HepG2 (cell line): ENCODE measurements at regions not wholly inside any gene's neighbourhood (a gene's known extent, or its start where the extent isn't known, plus 50 kb on each side); places are given as distances from the start of the nearest gene placed in this dataset.

Source experiments
- ATAC-seq: fragments of 200-7000 bp; cut with Tn5 transposase; 3 replicates; pipeline ENCODE4 v1.9.1; 2020; ENCODE audit warnings: mild to moderate bottlenecking, moderate library complexity
- BruUV-seq: library from RNA; stranded (reverse); fragments of 400-500 nt; replicated peaks from 2 replicates; lab custom pipeline; 2021; lab: Mats Ljungman, UMichigan
- CTCF ChIA-PET: fragments of 300-600 bp; formaldehyde crosslinking; extraction: SDS; loops from one replicate; lab custom pipeline; 2021; ENCODE audit warnings: low total read pairs, inconsistent platforms, low intra/inter-chr PET ratio; lab: Yijun Ruan, JAX
- POLR2A ChIA-PET: fragments of 350-600 bp; sonication (Branson Sonifier 250); formaldehyde crosslinking; loops from one replicate; lab custom pipeline; 2020; ENCODE audit warnings: antibody characterized with exemption, inconsistent platforms; lab: Yijun Ruan, JAX
- DNase-seq: peaks from one replicate; pipeline ENCODE4 v3.0.0-alpha.2; 2015; ENCODE audit warnings: low spot score
- FAIRE-seq: peaks from 3 replicates; lab custom pipeline; 2011; peaks lifted over from hg19 to GRCh38; lab: Jason Lieb, UNC
- H2AFZ ChIP-seq: one replicate; pipeline ENCODE4 v1.6.1; 2011; ENCODE audit warnings: low read length, inconsistent platforms
- H3K27ac ChIP-seq: fragments of 300-600 bp; 3 replicates; pipeline ENCODE4 v1.8.0; 2011; ENCODE audit warnings: mixed run types, mild to moderate bottlenecking, mixed read lengths, low read length, inconsistent platforms; ENCODE audit not compliant: insufficient read depth; ENCODE audit errors: extremely low read length
- H3K27me3 ChIP-seq, 2 experiments: fragments of 200-600 bp in 1 of 2; 2 replicates in 1 of 2; 3 replicates in 1 of 2; pipeline versions ENCODE4 v1.6.0 to v1.8.0; 2011; ENCODE audit warnings: low read length in 2 of 2, mild to moderate bottlenecking in 2 of 2, moderate library complexity in 2 of 2, inconsistent platforms in 1 of 2; ENCODE audit not compliant: insufficient read depth in 2 of 2, control insufficient read depth in 1 of 2
- H3K36me3 ChIP-seq, 2 experiments: fragments of 200-600 bp in 1 of 2; replicated peaks in 1 of 2; 2 replicates in 1 of 2; 3 replicates in 1 of 2; pipeline versions ENCODE4 v1.5.1 to v1.8.0; 2011; ENCODE audit warnings: low read length in 2 of 2, inconsistent platforms in 1 of 2; ENCODE audit not compliant: insufficient read depth in 2 of 2, control insufficient read depth in 1 of 2
- H3K4me1 ChIP-seq: 2 replicates; pipeline ENCODE4 v1.5.1; 2012; ENCODE audit warnings: low read length, inconsistent platforms; ENCODE audit not compliant: insufficient read depth
- H3K4me2 ChIP-seq: 2 replicates; pipeline ENCODE4 v1.6.0; 2011; ENCODE audit warnings: low read depth, low read length, inconsistent platforms
- H3K4me3 ChIP-seq, 3 experiments: fragments of 200-600 bp in 1 of 3; sonication (generic), shearing (Covaris generic) in 1 of 3; replicated peaks in 1 of 3; 2 replicates each; pipeline ENCODE4 v1.5.1; 2011 to 2016; ENCODE audit warnings: low read length in 3 of 3, inconsistent platforms in 2 of 3, low read depth in 2 of 3, mild to moderate bottlenecking in 2 of 3, control low read depth in 1 of 3, mixed read lengths in 1 of 3; ENCODE audit not compliant: insufficient read depth in 1 of 3
- H3K79me2 ChIP-seq: one replicate; pipeline ENCODE4 v1.6.1; 2011; ENCODE audit warnings: low read length, inconsistent platforms; ENCODE audit not compliant: insufficient read depth
- H3K9ac ChIP-seq: 2 replicates; pipeline ENCODE4 v1.6.0; 2011; ENCODE audit warnings: mild to moderate bottlenecking, low read depth, low read length, inconsistent platforms; ENCODE audit not compliant: insufficient read depth
- H3K9me3 ChIP-seq: 2 replicates; pipeline ENCODE4 v1.5.1; 2012; ENCODE audit warnings: mild to moderate bottlenecking, low read length
- H4K20me1 ChIP-seq: 2 replicates; pipeline ENCODE4 v1.6.0; 2011; ENCODE audit warnings: inconsistent platforms, mild to moderate bottlenecking, low read length, moderate library complexity; ENCODE audit not compliant: insufficient read depth
- GABPB1 ChIP-seq: IDR thresholded peaks from 2 replicates; pipeline ENCODE4 v1.6.1; 2016; ENCODE audit warnings: mild to moderate bottlenecking, missing genetic modification reagents, moderate library complexity, missing compliant biosample characterization
- HNF4G ChIP-seq, 2 experiments: sonication (generic) in 1 of 2; formaldehyde crosslinking in 1 of 2; IDR thresholded peaks; 2 replicates each; pipeline versions ENCODE4 v1.4.0 to v1.6.1; 2011 to 2020; ENCODE audit warnings: borderline replicate concordance in 2 of 2, low read depth in 2 of 2, mild to moderate bottlenecking in 2 of 2, low read length in 1 of 2, missing genetic modification reagents in 1 of 2, moderate library complexity in 1 of 2
- KDM1A ChIP-seq: IDR thresholded peaks from 2 replicates; pipeline ENCODE4 v1.6.1; 2016; ENCODE audit warnings: missing compliant biosample characterization
- MXI1 ChIP-seq: IDR thresholded peaks from 3 replicates; pipeline ENCODE4 v1.6.1; 2012; ENCODE audit warnings: low read depth, low read length, inconsistent platforms, borderline replicate concordance
- SALL1 ChIP-seq: sonication (generic); formaldehyde crosslinking; IDR thresholded peaks from 2 replicates; pipeline ENCODE4 v1.8.0; 2022; ENCODE audit warnings: mild to moderate bottlenecking, missing genetic modification reagents
- SETDB1 ChIP-seq: sonication (generic); formaldehyde crosslinking; IDR thresholded peaks from 2 replicates; pipeline ENCODE4 v1.5.1; 2020; ENCODE audit warnings: missing genetic modification reagents, mild to moderate bottlenecking, borderline replicate concordance
- SNRNP70 ChIP-seq: fragments of 200-400 bp; formaldehyde crosslinking; IDR thresholded peaks from 2 replicates; pipeline ENCODE4 v1.6.1; 2017; ENCODE audit warnings: mild to moderate bottlenecking, low read depth, low read length, moderate library complexity
- SOX5 ChIP-seq: IDR thresholded peaks from 2 replicates; pipeline ENCODE4 v1.6.1; 2016; ENCODE audit warnings: borderline replicate concordance
- TEAD3 ChIP-seq: optimal IDR thresholded peaks from 2 replicates; pipeline ENCODE3; 2016; ENCODE audit warnings: borderline replicate concordance
- ZNF205 ChIP-seq: IDR thresholded peaks from 2 replicates; pipeline ENCODE4 v1.6.1; 2018; ENCODE audit warnings: missing biosample characterization, missing genetic modification reagents
- ZNF546 ChIP-seq: sonication (generic); formaldehyde crosslinking; conservative IDR thresholded peaks from 2 replicates; pipeline ENCODE4 v1.8.1; 2023; ENCODE audit warnings: mild to moderate bottlenecking, missing genetic modification reagents
- ZNF761 ChIP-seq: sonication (generic); formaldehyde crosslinking; conservative IDR thresholded peaks from 2 replicates; pipeline ENCODE4 v1.4.0; 2020; ENCODE audit warnings: mild to moderate bottlenecking, missing genetic modification reagents
- WGBS: methylation state at CpG from one replicate; pipeline ENCODE4 v1.1.6; 2017; ENCODE audit warnings: low lambda C conversion rate; 5-methylcytosine and 5-hydroxymethylcytosine counted together
- in situ Hi-C: cut with HindIII; loops from 2 replicates; pipeline ENCODE4 v1.10.0; 2017; ENCODE audit warnings: low pct_unique_long_range_greater_than_20kb; ENCODE audit not compliant: extremely low pct_ligation_motif_present
- intact Hi-C: fragments of 100-400 bp; cut with micrococcal nuclease; formaldehyde crosslinking; loops from one replicate; pipeline ENCODE4 v1.10.0; 2022; ENCODE audit not compliant: unreplicated experiment
- TF ChIP-seq, protein P1 (sequence below): sonication (generic); formaldehyde crosslinking; IDR thresholded peaks from 2 replicates; pipeline ENCODE4 v1.5.0; 2020; ENCODE audit warnings: mild to moderate bottlenecking, missing genetic modification reagents, moderate library complexity
- TF ChIP-seq, protein P2 (sequence below): sonication (generic); formaldehyde crosslinking; IDR thresholded peaks from 2 replicates; pipeline ENCODE4 v1.9.0; 2022; ENCODE audit warnings: missing genetic modification reagents, mild to moderate bottlenecking, borderline replicate concordance
- TF ChIP-seq, protein P3 (sequence below): sonication (generic); IDR thresholded peaks from 2 replicates; pipeline ENCODE4 v1.6.1; 2016; ENCODE audit warnings: low read depth, borderline replicate concordance
- TF ChIP-seq, protein P4 (sequence below): sonication (generic); formaldehyde crosslinking; conservative IDR thresholded peaks from 2 replicates; pipeline ENCODE4 v1.4.0; 2020; ENCODE audit warnings: mild to moderate bottlenecking, missing genetic modification reagents, moderate library complexity

DNA sequence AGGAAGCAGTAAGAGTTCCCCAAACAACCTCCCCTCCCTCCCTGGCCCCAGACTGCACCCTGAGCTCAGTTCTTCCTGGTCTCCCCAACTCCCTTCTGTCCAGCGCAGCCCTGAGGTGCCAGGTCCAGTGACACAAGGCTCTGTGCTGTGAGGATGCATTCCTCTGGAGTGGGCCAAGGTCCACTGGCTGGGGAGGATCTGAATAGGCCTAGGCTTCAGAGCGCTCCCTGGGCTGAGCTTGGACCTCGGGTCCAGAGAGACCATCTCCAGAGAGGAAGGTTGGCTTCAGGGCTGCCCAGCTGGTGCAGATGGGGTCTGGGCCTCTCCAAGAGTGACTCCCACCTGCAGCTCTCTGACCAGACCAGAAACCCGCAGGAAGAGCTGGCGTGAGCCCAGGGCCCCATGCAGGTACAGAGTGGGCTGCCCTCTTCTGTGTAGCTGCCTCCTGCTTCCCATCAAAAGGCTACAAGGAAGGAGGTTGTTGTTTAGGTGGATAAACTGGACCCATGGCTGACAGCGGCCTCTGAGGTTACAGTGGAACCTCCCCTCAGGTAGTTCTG, 52.3 kb upstream of the MLN start:
- BruUV-seq: no TSS peak
- Histone ChIP-seq H4K20me1 (no peaks in the 10 kb centered on the region; the same call in 1 of the 2 replicates), H3K27me3 (peaks cover 0 to 66% of the 10 kb centered on the region in 2 experiments; a peak in 4 of 5 replicates), H2AFZ (no peak overlapping the region), H3K79me2 (no peaks in the 10 kb centered on the region), H3K27ac (no peak overlapping the region), H3K4me1 (peaks cover 13% of the 10 kb centered on the region), H3K4me2 (peak overlapping the region; percentile 33; the same call in 1 of the 2 replicates), H3K9me3 (no peaks in the 10 kb centered on the region), H3K9ac (no peak overlapping the region), H3K36me3 (no peaks in the 10 kb centered on the region), H3K4me3 (no peak overlapping the region)
- intact Hi-C loops (no loop called here), in situ Hi-C loops (no loop called here)
- ChIA-PET POLR2A (interaction anchor here (1.0 kb wide), 1 partner anchor 16 kb away, joined by 8 read pairs; no protein-coding TSS in a partner anchor), CTCF (no interaction called here)
- peak; percentile 90 for ATAC-seq
- no peak for FAIRE-seq
- 0% methylated on average over 2 of the region's 6 CpGs for WGBS
- DNase-seq: peak; percentile 30
- TF ChIP-seq ZNF546 (no peak), ZNF761 (CRISPR knock-in tag) (0 out of 2 replicates have a peak, but pooled peaks have one; percentile 56), SOX5 (no peak), KDM1A (CRISPR knock-in tag) (no peak), HNF4G (IDR thresholded peaks at IDR 0.05; ENCODE audit: borderline replicate concordance, low read depth, low read length) (peak; percentile 36; the same call in 1 of the 2 replicates), HNF4G (CRISPR knock-in tag; IDR thresholded peaks at IDR 0.05; ENCODE audit: borderline replicate concordance, low read depth) (0 out of 2 replicates have a peak, but pooled peaks have one; percentile 32), MXI1 (no peak), TEAD3 (CRISPR knock-in tag) (peak; percentile 67), SETDB1 (no peak), SNRNP70 (no peak), SALL1 (peak; percentile 30; the same call in 1 of the 2 replicates), GABPB1 (CRISPR knock-in tag) (0 out of 2 replicates have a peak, but pooled peaks have one; percentile 15), ZNF205 (peak; percentile 99)
- TF ChIP-seq, protein P1, sequence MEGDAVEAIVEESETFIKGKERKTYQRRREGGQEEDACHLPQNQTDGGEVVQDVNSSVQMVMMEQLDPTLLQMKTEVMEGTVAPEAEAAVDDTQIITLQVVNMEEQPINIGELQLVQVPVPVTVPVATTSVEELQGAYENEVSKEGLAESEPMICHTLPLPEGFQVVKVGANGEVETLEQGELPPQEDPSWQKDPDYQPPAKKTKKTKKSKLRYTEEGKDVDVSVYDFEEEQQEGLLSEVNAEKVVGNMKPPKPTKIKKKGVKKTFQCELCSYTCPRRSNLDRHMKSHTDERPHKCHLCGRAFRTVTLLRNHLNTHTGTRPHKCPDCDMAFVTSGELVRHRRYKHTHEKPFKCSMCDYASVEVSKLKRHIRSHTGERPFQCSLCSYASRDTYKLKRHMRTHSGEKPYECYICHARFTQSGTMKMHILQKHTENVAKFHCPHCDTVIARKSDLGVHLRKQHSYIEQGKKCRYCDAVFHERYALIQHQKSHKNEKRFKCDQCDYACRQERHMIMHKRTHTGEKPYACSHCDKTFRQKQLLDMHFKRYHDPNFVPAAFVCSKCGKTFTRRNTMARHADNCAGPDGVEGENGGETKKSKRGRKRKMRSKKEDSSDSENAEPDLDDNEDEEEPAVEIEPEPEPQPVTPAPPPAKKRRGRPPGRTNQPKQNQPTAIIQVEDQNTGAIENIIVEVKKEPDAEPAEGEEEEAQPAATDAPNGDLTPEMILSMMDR (CRISPR knock-in tag): peak; percentile 11; the same call in 1 of the 2 replicates
- TF ChIP-seq, protein P2, sequence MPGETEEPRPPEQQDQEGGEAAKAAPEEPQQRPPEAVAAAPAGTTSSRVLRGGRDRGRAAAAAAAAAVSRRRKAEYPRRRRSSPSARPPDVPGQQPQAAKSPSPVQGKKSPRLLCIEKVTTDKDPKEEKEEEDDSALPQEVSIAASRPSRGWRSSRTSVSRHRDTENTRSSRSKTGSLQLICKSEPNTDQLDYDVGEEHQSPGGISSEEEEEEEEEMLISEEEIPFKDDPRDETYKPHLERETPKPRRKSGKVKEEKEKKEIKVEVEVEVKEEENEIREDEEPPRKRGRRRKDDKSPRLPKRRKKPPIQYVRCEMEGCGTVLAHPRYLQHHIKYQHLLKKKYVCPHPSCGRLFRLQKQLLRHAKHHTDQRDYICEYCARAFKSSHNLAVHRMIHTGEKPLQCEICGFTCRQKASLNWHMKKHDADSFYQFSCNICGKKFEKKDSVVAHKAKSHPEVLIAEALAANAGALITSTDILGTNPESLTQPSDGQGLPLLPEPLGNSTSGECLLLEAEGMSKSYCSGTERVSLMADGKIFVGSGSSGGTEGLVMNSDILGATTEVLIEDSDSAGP (CRISPR knock-in tag): no peak
- TF ChIP-seq, protein P3, sequence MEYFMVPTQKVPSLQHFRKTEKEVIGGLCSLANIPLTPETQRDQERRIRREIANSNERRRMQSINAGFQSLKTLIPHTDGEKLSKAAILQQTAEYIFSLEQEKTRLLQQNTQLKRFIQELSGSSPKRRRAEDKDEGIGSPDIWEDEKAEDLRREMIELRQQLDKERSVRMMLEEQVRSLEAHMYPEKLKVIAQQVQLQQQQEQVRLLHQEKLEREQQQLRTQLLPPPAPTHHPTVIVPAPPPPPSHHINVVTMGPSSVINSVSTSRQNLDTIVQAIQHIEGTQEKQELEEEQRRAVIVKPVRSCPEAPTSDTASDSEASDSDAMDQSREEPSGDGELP: peak; percentile 45; the same call in 1 of the 2 replicates
- TF ChIP-seq, protein P4, sequence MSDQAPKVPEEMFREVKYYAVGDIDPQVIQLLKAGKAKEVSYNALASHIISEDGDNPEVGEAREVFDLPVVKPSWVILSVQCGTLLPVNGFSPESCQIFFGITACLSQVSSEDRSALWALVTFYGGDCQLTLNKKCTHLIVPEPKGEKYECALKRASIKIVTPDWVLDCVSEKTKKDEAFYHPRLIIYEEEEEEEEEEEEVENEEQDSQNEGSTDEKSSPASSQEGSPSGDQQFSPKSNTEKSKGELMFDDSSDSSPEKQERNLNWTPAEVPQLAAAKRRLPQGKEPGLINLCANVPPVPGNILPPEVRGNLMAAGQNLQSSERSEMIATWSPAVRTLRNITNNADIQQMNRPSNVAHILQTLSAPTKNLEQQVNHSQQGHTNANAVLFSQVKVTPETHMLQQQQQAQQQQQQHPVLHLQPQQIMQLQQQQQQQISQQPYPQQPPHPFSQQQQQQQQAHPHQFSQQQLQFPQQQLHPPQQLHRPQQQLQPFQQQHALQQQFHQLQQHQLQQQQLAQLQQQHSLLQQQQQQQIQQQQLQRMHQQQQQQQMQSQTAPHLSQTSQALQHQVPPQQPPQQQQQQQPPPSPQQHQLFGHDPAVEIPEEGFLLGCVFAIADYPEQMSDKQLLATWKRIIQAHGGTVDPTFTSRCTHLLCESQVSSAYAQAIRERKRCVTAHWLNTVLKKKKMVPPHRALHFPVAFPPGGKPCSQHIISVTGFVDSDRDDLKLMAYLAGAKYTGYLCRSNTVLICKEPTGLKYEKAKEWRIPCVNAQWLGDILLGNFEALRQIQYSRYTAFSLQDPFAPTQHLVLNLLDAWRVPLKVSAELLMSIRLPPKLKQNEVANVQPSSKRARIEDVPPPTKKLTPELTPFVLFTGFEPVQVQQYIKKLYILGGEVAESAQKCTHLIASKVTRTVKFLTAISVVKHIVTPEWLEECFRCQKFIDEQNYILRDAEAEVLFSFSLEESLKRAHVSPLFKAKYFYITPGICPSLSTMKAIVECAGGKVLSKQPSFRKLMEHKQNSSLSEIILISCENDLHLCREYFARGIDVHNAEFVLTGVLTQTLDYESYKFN (CRISPR knock-in tag): 0 out of 2 replicates have a peak, but pooled peaks have one; percentile 12
